Neural progenitor cell (in vitro differentiated cells): ENCODE measurements at regions not wholly inside any gene's neighbourhood (a gene's known extent, or its start where the extent isn't known, plus 50 kb on each side); places are given as distances from the start of the nearest gene placed in this dataset.

ENCODE experiments used
- EZH2phosphoT487 ChIP-seq: fragments of 200-600 bp; sonication (generic); IDR thresholded peaks from 2 replicates; pipeline ENCODE4 v1.6.1; 2017; ENCODE audit warnings: antibody characterized with exemption
- TF ChIP-seq, protein P1 (sequence below): fragments of 200-600 bp; sonication (generic); IDR thresholded peaks from 2 replicates; pipeline ENCODE4 v1.5.1; 2017; ENCODE audit warnings: antibody characterized with exemption, mild to moderate bottlenecking

DNA sequence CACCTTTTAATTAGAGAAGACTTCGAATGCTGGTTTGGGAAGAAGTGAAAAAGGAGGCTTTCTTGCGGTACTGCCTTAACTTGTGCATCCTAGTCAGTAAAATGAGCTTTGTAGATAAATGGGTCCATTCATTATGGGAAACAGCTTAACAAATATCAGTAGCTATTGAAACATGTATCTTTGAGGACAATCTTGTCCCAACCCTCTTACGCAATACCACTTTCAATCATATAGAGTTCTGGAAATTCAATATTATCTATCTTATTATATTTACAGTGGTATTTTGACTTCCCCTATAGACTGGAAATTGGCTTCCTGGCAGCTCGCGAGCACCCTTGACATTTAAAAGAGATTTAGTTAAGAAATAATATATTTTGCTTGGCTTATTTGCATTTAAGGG lies 565.8 kb upstream of the NUDT12 start:
- TF ChIP-seq, protein P1, sequence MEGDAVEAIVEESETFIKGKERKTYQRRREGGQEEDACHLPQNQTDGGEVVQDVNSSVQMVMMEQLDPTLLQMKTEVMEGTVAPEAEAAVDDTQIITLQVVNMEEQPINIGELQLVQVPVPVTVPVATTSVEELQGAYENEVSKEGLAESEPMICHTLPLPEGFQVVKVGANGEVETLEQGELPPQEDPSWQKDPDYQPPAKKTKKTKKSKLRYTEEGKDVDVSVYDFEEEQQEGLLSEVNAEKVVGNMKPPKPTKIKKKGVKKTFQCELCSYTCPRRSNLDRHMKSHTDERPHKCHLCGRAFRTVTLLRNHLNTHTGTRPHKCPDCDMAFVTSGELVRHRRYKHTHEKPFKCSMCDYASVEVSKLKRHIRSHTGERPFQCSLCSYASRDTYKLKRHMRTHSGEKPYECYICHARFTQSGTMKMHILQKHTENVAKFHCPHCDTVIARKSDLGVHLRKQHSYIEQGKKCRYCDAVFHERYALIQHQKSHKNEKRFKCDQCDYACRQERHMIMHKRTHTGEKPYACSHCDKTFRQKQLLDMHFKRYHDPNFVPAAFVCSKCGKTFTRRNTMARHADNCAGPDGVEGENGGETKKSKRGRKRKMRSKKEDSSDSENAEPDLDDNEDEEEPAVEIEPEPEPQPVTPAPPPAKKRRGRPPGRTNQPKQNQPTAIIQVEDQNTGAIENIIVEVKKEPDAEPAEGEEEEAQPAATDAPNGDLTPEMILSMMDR: no peak
- TF ChIP-seq EZH2phosphoT487: no peak
